Bronchial epithelial cell (primary cell): ENCODE measurements at regions not wholly inside any gene's neighbourhood (a gene's known extent, or its start where the extent isn't known, plus 50 kb on each side); places are given as distances from the start of the nearest gene placed in this dataset.

Experiments used
- DNase-seq: peaks from one replicate; pipeline ENCODE4 v3.0.0-alpha.2; 2010; ENCODE audit warnings: low read depth
- FAIRE-seq: peaks from 2 replicates; lab custom pipeline; 2011; peaks lifted over from hg19 to GRCh38; lab: Jason Lieb, UNC
- H3K27me3 ChIP-seq: 2 replicates; pipeline ENCODE4 v1.5.1; 2011; ENCODE audit warnings: low read length; ENCODE audit not compliant: control insufficient read depth, insufficient read depth
- H3K36me3 ChIP-seq: 2 replicates; pipeline ENCODE4 v1.5.1; 2011; ENCODE audit warnings: low read length; ENCODE audit not compliant: control insufficient read depth, insufficient read depth
- H3K4me3 ChIP-seq: 2 replicates; pipeline ENCODE4 v1.5.1; 2011; ENCODE audit warnings: mild to moderate bottlenecking, low read depth, low read length, control low read depth
- CTCF ChIP-seq: IDR thresholded peaks from 2 replicates; pipeline ENCODE4 v1.5.1; 2011; ENCODE audit warnings: mild to moderate bottlenecking, moderate library complexity, low read length, control low read depth, inconsistent platforms; ENCODE audit not compliant: insufficient read depth, severe bottlenecking

GRCh38 chr17:71878998-71879397 lies 241.8 kb upstream of the SOX9 start:
- Histone ChIP-seq H3K36me3 (no peaks in the 10 kb centered on the region), H3K4me3 (no peak overlapping the region), H3K27me3 (no peaks in the 10 kb centered on the region)
- DNase-seq (no peak), FAIRE-seq (no peak)
- TF ChIP-seq CTCF, result no peak

GRCh38 chr17:71881041-71881440 lies 239.8 kb upstream of the SOX9 start:
- no peak for DNase-seq
- TF ChIP-seq CTCF, result no peak
- no peaks in the 10 kb centered on the region for H3K27me3 ChIP-seq
- no peaks in the 10 kb centered on the region for H3K36me3 ChIP-seq
- no peak for FAIRE-seq
- no peak overlapping the region for H3K4me3 ChIP-seq

GRCh38 chr17:71881581-71881980 lies 239.2 kb upstream of the SOX9 start:
- H3K27me3 ChIP-seq, result no peaks in the 10 kb centered on the region
- TF ChIP-seq CTCF, result no peak
- H3K4me3 ChIP-seq, result no peak overlapping the region
- FAIRE-seq, result no peak
- H3K36me3 ChIP-seq, result no peaks in the 10 kb centered on the region
- DNase-seq, result no peak

GRCh38 chr17:71883258-71883657 lies 237.6 kb upstream of the SOX9 start:
- H3K4me3 ChIP-seq, result no peak overlapping the region
- FAIRE-seq (no peak), DNase-seq (peak; percentile 51)
- TF ChIP-seq CTCF, result no peak
- no peaks in the 10 kb centered on the region for H3K27me3 ChIP-seq
- no peaks in the 10 kb centered on the region for H3K36me3 ChIP-seq

GRCh38 chr17:71883845-71884244 lies 237.0 kb upstream of the SOX9 start:
- DNase-seq (no peak), FAIRE-seq (no peak)
- Histone ChIP-seq H3K27me3 (no peaks in the 10 kb centered on the region), H3K36me3 (no peaks in the 10 kb centered on the region), H3K4me3 (no peak overlapping the region)
- no peak for TF ChIP-seq CTCF

- Histone ChIP-seq H3K36me3 (no peaks in the 10 kb centered on the region), H3K4me3 (no peak overlapping the region), H3K27me3 (no peaks in the 10 kb centered on the region)
- DNase-seq (no peak), FAIRE-seq (no peak)
- no peak for TF ChIP-seq CTCF
Measured at GRCh38 chr17:71885662-71886061, 235.2 kb upstream of the SOX9 start.
